ENCODE measurements at regions not wholly inside any gene's neighbourhood (a gene's known extent, or its start where the extent isn't known, plus 50 kb on each side); places are given as distances from the start of the nearest gene placed in this dataset.

GRCh38 chr3:25212736-25213135 is 215.3 kb upstream of the RARB start:
- TF ChIP-seq CTCF (optimal IDR thresholded peaks at IDR 0.05 in 1 of 3, IDR thresholded peaks at IDR 0.05 in 1 of 3, conservative IDR thresholded peaks at IDR 0.05 in 1 of 3; ENCODE audit: extremely low read depth in 1 of 3, insufficient read depth in 2 of 3, low read length in 3 of 3) (no peak), EZH2 (IDR thresholded peaks at IDR 0.05; ENCODE audit: low read length) (no peak)
